ENCODE measurements at regions not wholly inside any gene's neighbourhood (a gene's known extent, or its start where the extent isn't known, plus 50 kb on each side); places are given as distances from the start of the nearest gene placed in this dataset.

GRCh38 chr2:149988361-149988760 is 400.8 kb upstream of the MMADHC start:
- DNase-seq (ENCODE audit: low spot score) (no peak), ATAC-seq (ENCODE audit: insufficient number of reproducible peaks, low FRiP score, low read depth) (no peak)
- Histone ChIP-seq H3K27me3 (replicated peaks; ENCODE audit: insufficient read depth) (no peaks in the 10 kb centered on the region), H3K4me1 (ENCODE audit: control insufficient read depth in 1 of 2, low read depth in 2 of 2) (peaks cover 27 to 51% of the 10 kb centered on the region in 2 donors), H3K4me3 (no peak overlapping the region), H3K27ac (no peak overlapping the region), H3K9me3 (no peaks in the 10 kb centered on the region), H3K36me3 (no peaks in the 10 kb centered on the region)
- TF ChIP-seq, protein P1, sequence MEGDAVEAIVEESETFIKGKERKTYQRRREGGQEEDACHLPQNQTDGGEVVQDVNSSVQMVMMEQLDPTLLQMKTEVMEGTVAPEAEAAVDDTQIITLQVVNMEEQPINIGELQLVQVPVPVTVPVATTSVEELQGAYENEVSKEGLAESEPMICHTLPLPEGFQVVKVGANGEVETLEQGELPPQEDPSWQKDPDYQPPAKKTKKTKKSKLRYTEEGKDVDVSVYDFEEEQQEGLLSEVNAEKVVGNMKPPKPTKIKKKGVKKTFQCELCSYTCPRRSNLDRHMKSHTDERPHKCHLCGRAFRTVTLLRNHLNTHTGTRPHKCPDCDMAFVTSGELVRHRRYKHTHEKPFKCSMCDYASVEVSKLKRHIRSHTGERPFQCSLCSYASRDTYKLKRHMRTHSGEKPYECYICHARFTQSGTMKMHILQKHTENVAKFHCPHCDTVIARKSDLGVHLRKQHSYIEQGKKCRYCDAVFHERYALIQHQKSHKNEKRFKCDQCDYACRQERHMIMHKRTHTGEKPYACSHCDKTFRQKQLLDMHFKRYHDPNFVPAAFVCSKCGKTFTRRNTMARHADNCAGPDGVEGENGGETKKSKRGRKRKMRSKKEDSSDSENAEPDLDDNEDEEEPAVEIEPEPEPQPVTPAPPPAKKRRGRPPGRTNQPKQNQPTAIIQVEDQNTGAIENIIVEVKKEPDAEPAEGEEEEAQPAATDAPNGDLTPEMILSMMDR (IDR thresholded peaks at IDR 0.05) = no peak

- ATAC-seq (ENCODE audit: insufficient number of reproducible peaks, low FRiP score, low read depth) = no peak
- Histone ChIP-seq H3K9me3 (no peaks in the 10 kb centered on the region), H3K27ac (no peak overlapping the region)
Observed at GRCh38 chr2:149986861-149987260, 399.3 kb upstream of the MMADHC start.

DNA sequence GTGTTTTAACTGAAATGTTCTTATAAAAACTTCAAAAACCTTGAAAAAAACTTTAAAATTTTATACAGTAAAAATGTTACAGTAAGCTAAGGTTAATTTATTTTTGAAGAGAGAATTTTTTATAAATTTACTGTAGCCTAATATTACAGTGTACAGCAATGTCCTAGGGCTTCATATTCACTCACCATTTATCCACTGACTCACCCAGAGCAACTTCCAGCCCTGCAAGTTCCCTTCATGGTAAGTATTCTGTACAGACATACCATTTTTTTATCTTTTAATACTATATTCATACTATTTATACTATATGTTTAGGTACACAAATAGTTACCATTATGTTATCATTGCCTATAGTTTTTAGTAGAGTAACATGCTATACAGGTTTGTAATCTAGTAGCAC is 396.7 kb upstream of the MMADHC start:
- H3K9me3 ChIP-seq = no peaks in the 10 kb centered on the region
- H3K27me3 ChIP-seq (replicated peaks; ENCODE audit: insufficient read depth) = no peaks in the 10 kb centered on the region
- ATAC-seq (ENCODE audit: insufficient number of reproducible peaks, low FRiP score, low read depth) = no peak
- no peak overlapping the region for H3K27ac ChIP-seq
- H3K4me3 ChIP-seq = no peak overlapping the region
- peaks cover 5 to 12% of the 10 kb centered on the region in 2 donors for H3K4me1 ChIP-seq (ENCODE audit: control insufficient read depth in 1 of 2, low read depth in 2 of 2)
- H3K36me3 ChIP-seq = no peaks in the 10 kb centered on the region
- no peak for DNase-seq (ENCODE audit: low spot score)
- TF ChIP-seq, protein P1 (IDR thresholded peaks at IDR 0.05) = no peak

More at GRCh38 chr2:149986861-149987260, 399.3 kb upstream of the MMADHC start:
- TF ChIP-seq, protein P1 (IDR thresholded peaks at IDR 0.05) = no peak
- DNase-seq (ENCODE audit: low spot score) = no peak
- Histone ChIP-seq H3K4me3 (no peak overlapping the region), H3K27me3 (replicated peaks; ENCODE audit: insufficient read depth) (no peaks in the 10 kb centered on the region), H3K4me1 (ENCODE audit: control insufficient read depth in 1 of 2, low read depth in 2 of 2) (peaks cover 20 to 36% of the 10 kb centered on the region in 2 donors), H3K36me3 (no peaks in the 10 kb centered on the region)

DNA sequence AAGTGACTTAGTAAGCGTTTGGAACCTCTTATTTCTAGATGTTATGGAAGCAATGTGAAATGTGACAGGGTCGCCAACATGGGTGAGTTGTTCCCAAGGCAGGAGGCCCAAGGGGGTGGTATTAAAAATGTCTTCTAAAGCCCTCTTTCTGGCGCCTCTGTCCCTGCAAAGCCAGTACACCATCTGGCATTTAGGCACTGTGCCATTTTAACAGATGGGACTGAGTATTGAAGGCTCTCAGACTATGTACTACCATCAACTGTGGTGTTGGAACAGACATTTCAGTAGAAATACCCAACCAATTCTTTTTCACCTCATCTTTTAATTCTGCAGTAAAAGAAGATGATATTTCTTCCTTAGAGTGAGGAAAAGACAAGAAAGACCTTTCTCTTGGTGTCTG is 384.5 kb upstream of the MMADHC start:
- H3K36me3 ChIP-seq = no peaks in the 10 kb centered on the region
- H3K27ac ChIP-seq = no peak overlapping the region
- ATAC-seq (ENCODE audit: insufficient number of reproducible peaks, low FRiP score, low read depth) (no peak), DNase-seq (ENCODE audit: low spot score) (no peak)
- H3K9me3 ChIP-seq = no peaks in the 10 kb centered on the region
- no peaks in the 10 kb centered on the region for H3K4me1 ChIP-seq (ENCODE audit: control insufficient read depth in 1 of 2, low read depth in 2 of 2)
- no peak overlapping the region for H3K4me3 ChIP-seq
- no peaks in the 10 kb centered on the region for H3K27me3 ChIP-seq (replicated peaks; ENCODE audit: insufficient read depth)
- TF ChIP-seq, protein P1 (IDR thresholded peaks at IDR 0.05) = no peak

- H3K27me3 ChIP-seq (replicated peaks; ENCODE audit: insufficient read depth) = no peaks in the 10 kb centered on the region
- no peak overlapping the region for H3K4me3 ChIP-seq
- DNase-seq (ENCODE audit: low spot score) (no peak), ATAC-seq (ENCODE audit: insufficient number of reproducible peaks, low FRiP score, low read depth) (no peak)
- H3K4me1 ChIP-seq (ENCODE audit: control insufficient read depth in 1 of 2, low read depth in 2 of 2) = no peaks in the 10 kb centered on the region
- no peaks in the 10 kb centered on the region for H3K9me3 ChIP-seq
- no peaks in the 10 kb centered on the region for H3K36me3 ChIP-seq
- TF ChIP-seq, protein P1 (IDR thresholded peaks at IDR 0.05) = no peak
- no peak overlapping the region for H3K27ac ChIP-seq
Observed at GRCh38 chr2:149954981-149955600, 367.5 kb upstream of the MMADHC start.

Measured in thoracic aorta (tissue), 2 donors.